ENCODE measurements at regions not wholly inside any gene's neighbourhood (a gene's known extent, or its start where the extent isn't known, plus 50 kb on each side); places are given as distances from the start of the nearest gene placed in this dataset.
"Not testable (repeated sequence)": the region's sequence is repeated elsewhere in the genome, so short reads cannot be mapped to it uniquely, and the experiment has no call there.

DNA sequence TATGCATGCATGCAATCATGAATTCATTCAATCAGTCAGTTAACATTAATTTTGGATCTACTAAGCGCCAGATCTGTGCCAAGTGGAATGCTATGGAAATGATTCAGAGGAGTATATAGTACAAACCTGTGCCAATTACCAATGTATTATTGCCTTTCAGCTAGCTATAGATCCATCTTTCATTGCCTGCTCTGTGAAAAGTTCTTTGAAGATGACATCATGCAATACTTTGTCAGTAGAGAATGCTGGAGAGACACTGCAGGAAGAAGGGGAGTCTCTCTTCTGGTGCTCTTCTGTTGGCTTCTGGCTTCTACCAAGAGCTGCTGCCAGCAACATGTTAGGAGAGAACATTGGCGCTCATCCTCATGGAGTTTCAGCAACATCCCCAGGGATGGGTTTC, 81.0 kb upstream of the LMCD1 start:
- DNase-seq (ENCODE audit: low read depth) = no peak

DNA sequence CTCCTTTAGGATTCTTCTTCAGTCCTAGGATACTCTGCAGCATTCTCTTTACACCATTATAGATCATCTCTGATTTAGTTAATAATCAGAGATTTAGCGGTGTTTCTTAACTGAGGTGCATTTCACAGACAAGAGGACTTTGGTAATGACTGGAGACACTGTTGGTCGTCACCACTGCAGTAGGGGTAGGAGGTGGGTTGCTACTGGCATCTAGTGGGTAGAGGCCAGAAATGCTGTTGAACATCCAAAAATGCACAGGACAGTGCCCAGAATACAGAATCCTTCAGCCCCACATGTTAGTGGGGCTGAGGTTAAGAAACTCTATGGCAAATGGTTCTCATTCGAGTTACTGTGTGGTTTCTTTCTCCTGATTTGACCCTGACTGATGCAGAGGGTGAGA, 80.4 kb upstream of the LMCD1 start:
- no peak for DNase-seq (ENCODE audit: low read depth)

DNA sequence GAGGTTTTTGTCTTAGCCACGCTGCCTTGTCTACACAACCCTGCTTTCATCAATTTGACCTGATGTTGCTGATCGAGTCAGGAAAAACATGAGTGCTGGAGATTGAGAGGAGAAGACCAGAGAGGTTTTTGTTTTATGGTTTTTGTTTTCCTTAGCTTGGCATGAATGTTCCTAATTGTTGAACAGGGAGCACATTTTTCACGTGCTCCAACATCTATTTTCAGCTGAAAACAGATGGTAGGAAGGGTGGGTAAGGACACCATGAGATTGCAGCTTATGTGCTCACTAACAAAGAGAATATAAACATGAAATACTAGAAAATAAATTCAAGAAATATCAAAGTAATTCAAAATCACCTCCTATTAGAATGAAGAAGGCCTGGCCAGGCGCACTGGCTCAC, 79.9 kb upstream of the LMCD1 start:
- DNase-seq (ENCODE audit: low read depth) = no peak

DNA sequence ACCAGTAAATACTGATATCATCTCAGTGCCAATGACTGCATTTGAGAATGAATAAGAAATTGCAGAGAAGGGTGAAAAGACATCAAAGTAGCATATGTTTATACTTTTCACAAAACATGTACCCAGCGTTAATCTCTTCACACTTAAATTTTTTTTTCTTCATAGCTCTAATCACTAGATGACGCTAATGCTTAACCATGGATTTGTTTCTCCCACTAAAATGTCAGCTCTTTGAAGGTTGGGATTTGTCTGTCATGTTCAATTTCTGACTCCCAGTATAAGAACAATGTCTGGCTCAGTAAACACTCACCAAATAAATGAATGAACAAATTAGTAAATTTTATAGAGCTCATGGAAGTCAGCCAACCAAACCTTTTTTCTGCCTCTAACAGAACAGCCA, 78.3 kb upstream of the LMCD1 start:
- DNase-seq (ENCODE audit: low read depth) = no peak

DNA sequence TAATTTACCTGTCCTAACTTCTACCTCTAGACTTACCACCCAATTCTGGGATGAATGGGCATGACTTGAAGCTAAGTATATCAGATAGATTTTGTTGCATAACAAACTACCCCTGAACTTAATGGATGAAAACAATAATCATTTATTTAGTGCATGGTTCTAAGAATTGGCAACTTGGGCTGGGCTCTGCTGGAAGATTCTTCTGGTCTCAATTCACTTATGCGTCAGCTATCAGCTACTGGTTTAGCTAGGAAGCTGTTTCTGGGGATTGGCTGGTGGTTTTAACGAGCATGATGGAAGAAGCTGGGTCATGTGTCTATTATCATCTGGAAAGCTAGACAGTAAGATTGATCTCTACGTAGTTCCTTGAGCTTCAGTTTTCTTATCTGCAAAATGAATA, 77.3 kb upstream of the LMCD1 start:
- DNase-seq (ENCODE audit: low read depth) = no peak

DNA sequence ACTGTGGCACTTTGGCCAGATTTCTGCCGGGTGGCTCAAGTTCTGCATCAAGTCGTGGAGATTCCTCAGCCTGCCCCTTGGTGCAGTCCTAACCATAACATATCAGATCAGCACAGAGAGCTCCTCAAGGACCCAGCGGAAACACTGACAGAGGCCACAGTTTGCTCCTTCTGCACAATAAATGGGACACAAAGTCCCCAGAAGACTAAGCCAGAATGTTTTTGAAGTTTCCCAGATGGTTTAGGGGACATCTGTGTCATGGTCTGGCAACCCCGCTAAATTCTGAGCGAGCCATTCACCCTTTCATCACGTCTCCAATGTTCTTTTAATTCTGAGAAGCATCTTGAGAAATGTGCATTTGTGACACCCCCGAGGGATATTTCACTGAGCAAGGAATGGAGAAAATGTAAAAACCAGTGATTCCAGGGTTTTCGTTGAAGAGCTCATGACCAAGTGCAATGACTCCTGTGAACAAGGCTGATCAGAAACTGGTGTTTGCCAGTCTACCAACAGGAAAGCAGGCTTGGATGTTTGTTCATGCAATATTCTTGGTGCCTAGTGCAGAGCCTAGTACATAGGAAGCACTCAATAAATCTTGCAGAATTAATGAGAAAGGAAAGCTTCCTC, 64.8 kb upstream of the LMCD1 start:
- DNase-seq (ENCODE audit: low read depth) = no peak

DNA sequence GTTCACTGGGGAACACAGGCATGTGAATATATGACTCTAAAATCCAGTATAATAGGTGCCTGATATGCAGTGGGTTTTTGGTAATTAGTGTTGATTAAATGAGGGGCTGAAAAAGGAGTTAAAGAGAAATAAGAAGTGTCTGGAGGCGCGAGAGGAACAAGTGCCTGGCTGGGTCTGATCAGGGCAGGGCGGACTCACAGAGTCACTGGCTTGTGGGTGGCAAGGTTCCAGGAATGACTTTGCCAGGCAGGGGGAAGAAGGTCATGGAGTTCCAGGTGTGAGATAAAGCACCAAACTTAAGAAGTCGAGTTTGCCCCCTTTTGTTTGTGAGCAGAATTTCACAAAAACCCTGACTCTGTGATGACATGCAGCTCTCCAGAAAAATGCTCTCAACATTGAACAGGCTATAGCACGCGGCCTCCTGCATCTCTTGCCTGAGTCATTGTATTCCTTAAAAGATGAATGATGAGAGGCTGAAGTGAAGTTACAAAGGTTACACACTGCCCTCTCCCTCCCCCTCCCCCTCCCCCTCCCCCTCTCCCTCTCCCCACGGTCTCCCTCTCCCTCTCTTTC, 63.0 kb upstream of the LMCD1 start:
- no peak for DNase-seq (ENCODE audit: low read depth)

DNA sequence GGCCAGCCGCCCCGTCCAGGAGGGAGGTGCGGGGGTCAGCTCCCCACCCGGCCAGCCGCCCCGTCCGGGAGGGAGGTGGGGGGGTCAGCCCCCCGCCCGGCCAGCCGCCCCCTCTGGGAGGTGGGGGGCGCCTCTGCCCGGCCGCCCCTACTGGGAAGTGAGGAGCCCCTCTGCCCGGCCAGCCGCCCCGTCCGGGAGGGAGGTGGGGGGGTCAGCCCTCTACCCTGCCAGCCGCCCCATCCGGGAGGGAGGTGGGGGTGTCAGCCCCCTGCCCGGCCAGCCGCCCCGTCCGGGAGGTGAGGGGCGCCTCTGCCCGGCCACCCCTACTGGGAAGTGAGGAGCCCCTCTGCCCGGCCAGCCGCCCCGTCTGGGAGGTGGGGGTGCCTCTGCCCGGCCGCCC, 61.5 kb upstream of the LMCD1 start:
- DNase-seq (ENCODE audit: low read depth) = not testable (repeated sequence)

DNA sequence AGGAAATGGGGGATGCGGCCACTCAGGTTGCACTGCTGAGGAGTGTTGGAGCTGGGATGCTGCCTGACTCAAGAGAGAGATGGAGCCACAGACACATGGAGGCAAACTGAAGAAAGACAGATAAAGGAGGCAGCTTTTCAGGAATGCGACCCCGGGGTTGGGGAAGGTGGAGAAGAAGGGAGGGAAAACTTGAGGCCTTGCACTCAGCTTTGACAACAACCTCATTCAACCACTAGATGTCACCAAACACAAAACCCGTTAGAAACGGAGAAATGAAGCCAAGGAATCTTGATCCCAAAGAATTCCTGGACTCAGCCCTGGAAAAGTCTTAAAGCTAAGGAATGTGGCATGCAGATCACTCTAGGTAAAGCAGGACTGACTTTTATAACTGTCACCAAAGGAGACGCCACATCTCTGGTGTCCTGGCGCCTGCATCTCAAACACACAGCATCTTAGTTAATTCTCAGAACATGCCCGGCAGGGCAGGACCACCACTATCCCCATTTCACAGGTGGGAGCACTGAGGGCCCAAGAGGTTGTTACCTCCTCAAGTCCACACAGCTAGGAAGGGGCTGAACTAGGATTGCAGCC, 59.6 kb upstream of the LMCD1 start:
- DNase-seq (ENCODE audit: low read depth) = peak; percentile 42

DNA sequence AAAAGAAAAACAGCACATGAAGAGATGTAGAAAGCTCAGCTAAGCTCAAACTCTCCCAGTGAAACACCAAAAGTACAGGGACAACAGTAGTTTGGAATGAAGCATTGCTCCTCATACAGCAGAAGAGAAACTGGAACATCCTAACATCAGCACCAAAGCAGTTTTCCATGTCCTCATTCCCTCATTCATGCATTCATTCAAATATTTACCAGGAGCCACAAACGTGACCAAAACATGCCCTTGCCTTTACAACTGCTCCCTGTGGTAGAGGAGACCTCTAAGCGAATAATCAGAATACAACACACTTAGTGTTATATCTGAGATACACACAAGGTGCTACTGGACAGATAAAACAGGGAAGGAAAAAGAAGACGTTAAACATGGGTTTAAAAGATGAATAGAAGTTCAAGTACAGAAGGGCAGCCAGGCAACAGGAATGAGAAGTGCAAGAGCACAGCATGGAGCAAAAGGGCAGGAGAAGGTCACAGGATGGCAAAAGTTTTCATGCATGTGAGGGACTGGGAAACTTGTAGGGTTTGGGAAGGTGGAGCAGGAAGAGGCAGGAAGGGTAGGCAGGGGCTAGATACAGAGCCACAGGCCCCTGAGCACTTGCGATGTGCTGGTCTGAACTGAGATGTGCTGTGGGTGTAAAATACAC, 58.5 kb upstream of the LMCD1 start:
- DNase-seq (ENCODE audit: low read depth) = no peak

DNA sequence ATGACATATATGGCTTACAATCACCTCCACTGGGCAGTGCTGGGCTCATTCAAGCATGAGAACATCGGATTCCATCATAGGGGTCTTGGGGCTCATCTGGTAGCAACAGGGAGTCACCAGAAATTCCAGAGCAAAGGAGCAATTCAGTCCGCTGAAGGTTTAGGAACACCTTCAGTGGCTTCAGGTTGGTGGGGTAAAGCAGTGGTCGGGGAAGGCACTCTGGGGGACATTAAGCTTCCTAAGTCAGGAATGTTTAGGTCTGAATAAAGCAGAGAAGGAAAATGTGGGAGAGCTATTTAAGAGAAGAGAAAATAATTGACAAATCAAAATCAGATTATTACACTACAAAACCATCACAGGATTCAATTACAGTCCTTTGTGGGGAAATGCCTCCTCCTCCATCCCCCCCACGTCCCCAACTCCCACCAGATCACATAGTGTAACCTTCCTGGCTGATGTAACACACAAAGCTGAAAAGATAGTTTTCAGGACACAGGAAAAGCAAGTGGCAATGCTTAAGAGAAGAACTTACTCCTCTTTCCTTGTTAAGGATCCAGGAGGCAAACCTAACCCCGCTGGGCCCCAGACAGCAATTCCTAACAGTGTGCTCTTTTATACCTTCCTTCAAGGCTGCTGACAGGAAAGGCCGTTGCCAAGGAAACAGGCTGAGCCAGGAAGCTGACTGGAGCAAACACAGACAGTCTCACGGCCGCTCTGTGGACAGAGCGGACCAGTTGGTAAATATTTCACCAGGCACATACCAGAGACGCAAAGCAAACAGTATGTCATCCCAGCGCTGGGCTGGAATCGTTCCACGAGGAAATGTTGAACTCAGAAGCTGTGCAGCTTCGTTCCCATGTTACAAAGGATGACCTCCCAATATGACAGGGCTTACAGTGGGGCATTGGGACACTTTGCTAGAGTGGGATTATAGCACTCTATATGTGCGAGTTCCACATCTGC, 57.5 kb upstream of the LMCD1 start:
- DNase-seq (ENCODE audit: low read depth) = peak; percentile 94

DNA sequence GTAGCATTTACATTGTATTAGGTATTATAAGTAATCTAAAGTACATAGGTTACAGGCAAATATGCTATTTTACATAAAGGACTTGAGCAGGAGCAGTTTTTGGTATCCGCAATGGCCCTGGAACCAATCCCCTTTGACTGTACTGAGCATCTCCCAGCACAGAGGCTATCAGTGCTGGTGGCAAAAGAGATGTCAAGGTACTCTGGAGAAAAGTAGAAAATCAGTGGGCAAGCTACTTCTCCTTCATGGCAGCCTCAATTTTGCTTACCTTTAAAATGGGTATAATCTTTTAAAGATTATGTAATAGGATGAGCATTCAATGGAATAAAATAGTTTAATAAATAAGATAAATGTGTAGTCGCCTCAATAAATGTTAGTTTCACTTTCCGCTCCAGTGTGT, 56.7 kb upstream of the LMCD1 start:
- no peak for DNase-seq (ENCODE audit: low read depth)

DNA sequence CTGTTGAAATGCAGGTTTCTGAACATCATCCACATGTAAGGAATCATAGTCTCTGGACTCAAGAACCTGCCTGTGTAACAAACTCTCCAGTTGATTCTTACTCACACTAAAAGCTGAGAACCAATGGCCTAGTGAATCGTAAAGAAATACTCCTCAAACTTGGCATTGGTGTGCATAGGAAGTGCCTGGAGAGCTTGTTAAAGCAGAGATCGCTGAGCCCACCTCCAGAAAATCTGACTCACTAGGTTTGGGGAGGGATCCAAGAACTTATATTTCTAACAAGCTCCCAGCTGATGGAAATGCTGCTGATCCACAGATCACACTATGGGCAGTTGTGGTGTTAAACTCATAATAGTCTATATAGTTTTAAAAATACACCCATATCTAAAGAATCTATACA, 55.8 kb upstream of the LMCD1 start:
- peak; percentile 76 for DNase-seq (ENCODE audit: low read depth)

DNA sequence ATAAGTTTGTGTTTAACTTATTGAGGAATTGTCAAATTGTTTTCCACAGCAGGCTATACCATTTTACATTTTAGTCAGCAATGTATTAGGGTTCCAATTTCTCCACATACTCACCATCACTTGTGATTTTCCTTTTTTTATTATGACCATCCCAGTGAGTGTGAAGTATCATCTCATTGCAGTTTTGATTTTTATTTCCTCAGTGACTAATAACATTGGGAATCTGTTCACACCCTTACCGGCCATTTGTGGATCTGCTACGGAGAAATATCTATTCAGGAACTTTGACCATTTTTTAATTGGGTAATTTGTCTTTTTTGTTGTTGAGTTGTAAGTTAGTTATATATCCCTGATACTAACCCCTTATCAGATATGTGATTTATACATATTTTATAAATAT, 54.8 kb upstream of the LMCD1 start:
- DNase-seq (ENCODE audit: low read depth) = no peak

DNA sequence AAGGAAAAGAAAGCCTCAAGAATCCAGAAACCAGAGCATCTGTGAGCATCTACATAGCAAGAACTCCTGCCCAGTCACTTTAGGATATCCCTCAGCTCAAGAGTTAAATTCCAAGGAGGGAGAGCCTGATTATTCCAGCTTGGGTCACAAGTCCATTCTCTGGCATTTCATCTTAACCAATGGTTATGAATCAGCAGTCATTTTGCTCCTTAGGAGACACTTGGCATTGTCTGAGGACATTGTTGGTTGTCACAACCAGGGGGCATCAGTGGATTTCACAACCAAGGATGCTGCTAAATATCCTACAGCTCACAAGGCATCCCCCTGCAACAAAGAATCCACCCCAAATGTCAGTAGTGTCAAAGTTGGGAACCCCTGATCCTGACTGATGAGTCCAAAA, 51.0 kb upstream of the LMCD1 start:
- no peak for DNase-seq (ENCODE audit: low read depth)

DNA sequence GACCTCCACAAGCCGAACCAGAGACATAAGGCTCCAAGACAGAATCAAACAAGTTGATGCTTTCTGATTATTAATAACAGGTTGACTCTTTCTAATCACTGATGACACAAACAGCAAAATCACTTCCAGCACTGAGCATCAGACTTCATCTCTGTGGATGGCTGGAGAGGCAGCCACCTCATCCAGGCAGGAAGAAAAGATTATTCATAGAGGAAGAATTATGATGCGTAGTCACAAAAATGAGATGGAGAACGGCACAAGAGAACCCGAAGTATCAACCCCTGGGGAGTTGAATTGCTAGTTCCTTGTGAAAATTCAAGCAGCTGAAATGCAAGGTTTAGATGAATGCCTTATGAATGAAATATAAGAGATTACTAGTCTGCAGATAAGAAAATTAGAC, 49.9 kb upstream of the LMCD1 start:
- DNase-seq (ENCODE audit: low read depth) = no peak

Data from Daoy (cell line).